H1 (cell line): ENCODE measurements at regions not wholly inside any gene's neighbourhood (a gene's known extent, or its start where the extent isn't known, plus 50 kb on each side); places are given as distances from the start of the nearest gene placed in this dataset.

Experiments
- CBX8 ChIP-seq: fragments of 300-800, 300-1000 bp; sonication (generic); IDR thresholded peaks from 2 replicates; pipeline ENCODE4 v1.7.1; 2016; ENCODE audit warnings: low read depth, low read length, borderline replicate concordance
- CEBPB ChIP-seq: IDR thresholded peaks from 2 replicates; pipeline ENCODE4 v1.6.1; 2012; ENCODE audit warnings: low read depth, low read length
- CHD7 ChIP-seq: fragments of 300-600 bp; sonication (generic); IDR thresholded peaks from 2 replicates; pipeline ENCODE4 v1.7.1; 2012; ENCODE audit warnings: low read length, moderate library complexity, mild to moderate bottlenecking, inconsistent platforms; ENCODE audit not compliant: insufficient replicate concordance
- EGR1 ChIP-seq: IDR thresholded peaks from 2 replicates; pipeline ENCODE4 v1.6.1; 2011; ENCODE audit warnings: low read depth, low read length, borderline replicate concordance
- KDM1A ChIP-seq: fragments of 200-600, 300-600 bp; sonication (generic); IDR thresholded peaks from 2 replicates; pipeline ENCODE4 v1.7.1; 2016; ENCODE audit warnings: mild to moderate bottlenecking, low read length, borderline replicate concordance
- KDM5A ChIP-seq: fragments of 200-600 bp; IDR thresholded peaks from 2 replicates; pipeline ENCODE4 v1.7.1; 2012; ENCODE audit warnings: mild to moderate bottlenecking, low read length, inconsistent platforms, mixed read lengths
- SP4 ChIP-seq: IDR thresholded peaks from 2 replicates; pipeline ENCODE4 v1.6.1; 2012; ENCODE audit warnings: low read length, inconsistent platforms
- TBP ChIP-seq: IDR thresholded peaks from 2 replicates; pipeline ENCODE4 v1.6.1; 2011; ENCODE audit warnings: low read depth, low read length, improper control_type of control experiment
- TEAD4 ChIP-seq: IDR thresholded peaks from 2 replicates; pipeline ENCODE4 v1.6.1; 2012; ENCODE audit warnings: low read depth, low read length, inconsistent platforms, mixed read lengths

GRCh38 chr5:54689411-54690251 is 172.1 kb downstream of the SNX18 start (continued):
- no peak for TF ChIP-seq CHD7
- no peak for TF ChIP-seq EGR1
- TF ChIP-seq KDM1A = no peak
- no peak for TF ChIP-seq KDM5A
- TF ChIP-seq CBX8 = no peak
- no peak for TF ChIP-seq TEAD4
- no peak for TF ChIP-seq SP4
- TF ChIP-seq TBP = no peak
- no peak for TF ChIP-seq CEBPB
- TF ChIP-seq, all 59 proteins: peak for 0
